Activated CD8-positive, alpha-beta T cell treated with anti-CD3 and anti-CD28 coated beads for 36 hours (primary cell): ENCODE measurements at regions not wholly inside any gene's neighbourhood (a gene's known extent, or its start where the extent isn't known, plus 50 kb on each side); places are given as distances from the start of the nearest gene placed in this dataset.

Experiments used
- ATAC-seq: fragments of 200-7000 bp; cut with Tn5 transposase; one replicate; pipeline ENCODE4 v1.10.0; 2021; ENCODE audit warnings: mild to moderate bottlenecking, moderate library complexity
- CTCF ChIA-PET: fragments of 350-600 bp; sonication (Branson Sonifier 250); formaldehyde crosslinking; loops from one replicate; lab custom pipeline; 2021; ENCODE audit warnings: antibody characterized with exemption; lab: Charles Lee
- POLR2A ChIA-PET: fragments of 350-600 bp; sonication (Branson Sonifier 250); formaldehyde crosslinking; loops from one replicate; lab custom pipeline; 2021; ENCODE audit warnings: antibody characterized with exemption; lab: Charles Lee
- DNase-seq: peaks from one replicate; pipeline ENCODE4 v3.0.0-alpha.2; 2020
- H3K27ac Mint-ChIP-seq: one replicate; pipeline ENCODE4 v1.8.0; 2021; ENCODE audit warnings: mild to moderate bottlenecking, mixed read lengths
- H3K27me3 Mint-ChIP-seq: one replicate; pipeline ENCODE4 v1.8.0; 2021; ENCODE audit warnings: mixed read lengths
- H3K36me3 Mint-ChIP-seq: one replicate; pipeline ENCODE4 v1.8.0; 2021; ENCODE audit warnings: low read depth, mixed read lengths
- H3K4me1 Mint-ChIP-seq: one replicate; pipeline ENCODE4 v1.8.0; 2021; ENCODE audit warnings: low read depth, mixed read lengths
- H3K4me3 Mint-ChIP-seq: one replicate; pipeline ENCODE4 v1.8.0; 2021; ENCODE audit warnings: mild to moderate bottlenecking, moderate library complexity, mixed read lengths
- H3K9me3 Mint-ChIP-seq: one replicate; pipeline ENCODE4 v1.8.0; 2021; ENCODE audit warnings: mixed read lengths
- CTCF ChIP-seq: fragments of 200-600 bp; IDR thresholded peaks from one replicate; pipeline ENCODE4 v1.8.0; 2022; ENCODE audit warnings: antibody characterized with exemption, mild to moderate bottlenecking
- intact Hi-C: fragments of 100-400 bp; cut with micrococcal nuclease; formaldehyde crosslinking; loops from one replicate; pipeline ENCODE4 v1.10.0; 2022

GRCh38 chr1:48079096-48079495 lies 81.9 kb upstream of the TRABD2B start:
- POLR2A ChIA-PET: no interaction called here
- peaks cover 5% of the 10 kb centered on the region for H3K27me3 Mint-ChIP-seq
- no peaks in the 10 kb centered on the region for H3K9me3 Mint-ChIP-seq
- ATAC-seq (no peak), DNase-seq (no peak)
- no peak for TF ChIP-seq CTCF
- no peak overlapping the region for H3K4me3 Mint-ChIP-seq
- H3K27ac Mint-ChIP-seq: no peak overlapping the region
- intact Hi-C loops: no loop called here
- CTCF ChIA-PET: no interaction called here
- no peaks in the 10 kb centered on the region for H3K4me1 Mint-ChIP-seq
- no peaks in the 10 kb centered on the region for H3K36me3 Mint-ChIP-seq

- CTCF ChIA-PET: interaction anchor here (0.9 kb wide), 1 partner anchor 17 kb away, joined by 4 read pairs; no protein-coding TSS in a partner anchor
- no peak overlapping the region for H3K27ac Mint-ChIP-seq
- no peak for ATAC-seq
- H3K4me3 Mint-ChIP-seq: no peak overlapping the region
- H3K4me1 Mint-ChIP-seq: no peaks in the 10 kb centered on the region
- no peaks in the 10 kb centered on the region for H3K9me3 Mint-ChIP-seq
- no peak for TF ChIP-seq CTCF
- POLR2A ChIA-PET: no interaction called here
- DNase-seq: no peak
- intact Hi-C loops: no loop called here
- no peaks in the 10 kb centered on the region for H3K36me3 Mint-ChIP-seq
- peaks cover 2% of the 10 kb centered on the region for H3K27me3 Mint-ChIP-seq
Measured at GRCh38 chr1:48077795-48078222, 80.6 kb upstream of the TRABD2B start.

- intact Hi-C loops: no loop called here
- peaks cover 6% of the 10 kb centered on the region for H3K27me3 Mint-ChIP-seq
- H3K27ac Mint-ChIP-seq: no peak overlapping the region
- no peaks in the 10 kb centered on the region for H3K9me3 Mint-ChIP-seq
- ChIA-PET CTCF (interaction anchor here (1.1 kb wide), 1 partner anchor 22 kb away, joined by 3 read pairs; no protein-coding TSS in a partner anchor), POLR2A (interaction anchor here (0.7 kb wide), 1 partner anchor 10 kb away, joined by 5 read pairs; no protein-coding TSS in a partner anchor)
- DNase-seq (no peak), ATAC-seq (no peak)
- TF ChIP-seq CTCF: no peak
- no peaks in the 10 kb centered on the region for H3K4me1 Mint-ChIP-seq
- no peaks in the 10 kb centered on the region for H3K36me3 Mint-ChIP-seq
- no peak overlapping the region for H3K4me3 Mint-ChIP-seq
Measured at GRCh38 chr1:48076017-48076416, 78.8 kb upstream of the TRABD2B start.

- H3K4me1 Mint-ChIP-seq: no peaks in the 10 kb centered on the region
- TF ChIP-seq CTCF: no peak
Measured at GRCh38 chr1:48073798-48074530, 76.8 kb upstream of the TRABD2B start.

GRCh38 chr1:48071513-48071912 lies 74.3 kb upstream of the TRABD2B start:
- ATAC-seq (no peak), DNase-seq (no peak)
- no peaks in the 10 kb centered on the region for H3K9me3 Mint-ChIP-seq
- no peak overlapping the region for H3K4me3 Mint-ChIP-seq
- peaks cover 6% of the 10 kb centered on the region for H3K27me3 Mint-ChIP-seq
- ChIA-PET POLR2A (no interaction called here), CTCF (interaction anchor here (0.8 kb wide), 1 partner anchor 10 kb away, joined by 3 read pairs; no protein-coding TSS in a partner anchor)
- no peak overlapping the region for H3K27ac Mint-ChIP-seq
- no peak for TF ChIP-seq CTCF
- intact Hi-C loops: no loop called here
- no peaks in the 10 kb centered on the region for H3K4me1 Mint-ChIP-seq
- H3K36me3 Mint-ChIP-seq: no peaks in the 10 kb centered on the region

More at GRCh38 chr1:48073798-48074530, 76.8 kb upstream of the TRABD2B start:
- H3K4me3 Mint-ChIP-seq: no peak overlapping the region
- no peak overlapping the region for H3K27ac Mint-ChIP-seq
- DNase-seq (no peak), ATAC-seq (no peak)
- no peaks in the 10 kb centered on the region for H3K9me3 Mint-ChIP-seq
- no peaks in the 10 kb centered on the region for H3K36me3 Mint-ChIP-seq
- ChIA-PET POLR2A (no interaction called here), CTCF (no interaction called here)
- peaks cover 6% of the 10 kb centered on the region for H3K27me3 Mint-ChIP-seq
- intact Hi-C loops: no loop called here
